Left ventricle myocardium superior (tissue), 1 donor: ENCODE measurements at regions not wholly inside any gene's neighbourhood (a gene's known extent, or its start where the extent isn't known, plus 50 kb on each side); places are given as distances from the start of the nearest gene placed in this dataset.

ENCODE experiments used
- ATAC-seq: fragments of 200-7000 bp; cut with Tn5 transposase; one replicate; pipeline ENCODE4 v1.9.1; 2020; ENCODE audit warnings: mild to moderate bottlenecking, moderate library complexity
- DNase-seq: peaks from one replicate; pipeline ENCODE4 v3.0.0-alpha.2; 2020
- intact Hi-C: fragments of 100-400 bp; cut with micrococcal nuclease; formaldehyde crosslinking; loops from one replicate; pipeline ENCODE4 v1.11.0; 2022
- donor health status: DM: no; HTN: yes; CAD: no; lungs with severe emphysema.

DNA sequence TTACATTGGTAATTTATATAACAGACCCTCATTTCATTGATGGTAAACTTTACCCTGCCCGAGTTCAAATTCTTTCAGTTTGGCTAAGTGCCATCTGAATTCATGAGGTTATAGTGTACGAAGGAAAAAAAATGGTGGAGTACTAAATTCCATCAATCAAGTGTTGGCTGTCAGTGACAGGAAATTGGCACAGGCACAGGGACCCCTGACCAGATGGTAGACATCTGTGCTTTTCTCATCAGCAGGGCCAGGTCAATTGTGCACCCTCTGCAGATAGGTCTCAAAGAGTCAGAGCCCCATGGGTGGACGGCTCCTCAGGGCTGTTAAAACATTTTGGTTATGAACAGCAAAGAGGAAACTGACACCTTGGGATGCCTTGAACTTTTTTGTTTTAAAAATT, 439.2 kb downstream of the SETBP1 start:
- DNase-seq (no peak), ATAC-seq (no peak)
- intact Hi-C loops: no loop called here

DNA sequence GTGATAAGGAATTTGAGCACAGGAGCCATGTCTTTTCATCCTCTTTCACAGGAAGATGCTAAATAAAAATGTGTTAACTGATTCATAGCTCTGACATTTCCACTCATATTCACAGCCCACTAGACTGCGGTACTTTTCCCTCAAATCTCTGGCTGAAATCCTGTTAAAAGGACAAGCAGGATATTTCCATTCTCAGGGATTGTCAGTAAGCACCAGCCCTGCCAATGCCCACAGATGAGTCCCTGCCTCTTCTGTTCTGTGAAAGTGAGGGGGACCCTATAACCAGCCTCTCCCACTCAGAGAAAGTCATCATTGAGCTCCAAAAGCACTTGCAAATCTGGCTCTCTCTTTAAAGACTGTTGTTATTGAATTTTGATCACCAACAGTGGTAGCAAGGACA, 440.5 kb downstream of the SETBP1 start:
- DNase-seq (no peak), ATAC-seq (no peak)
- intact Hi-C loops: no loop called here

DNA sequence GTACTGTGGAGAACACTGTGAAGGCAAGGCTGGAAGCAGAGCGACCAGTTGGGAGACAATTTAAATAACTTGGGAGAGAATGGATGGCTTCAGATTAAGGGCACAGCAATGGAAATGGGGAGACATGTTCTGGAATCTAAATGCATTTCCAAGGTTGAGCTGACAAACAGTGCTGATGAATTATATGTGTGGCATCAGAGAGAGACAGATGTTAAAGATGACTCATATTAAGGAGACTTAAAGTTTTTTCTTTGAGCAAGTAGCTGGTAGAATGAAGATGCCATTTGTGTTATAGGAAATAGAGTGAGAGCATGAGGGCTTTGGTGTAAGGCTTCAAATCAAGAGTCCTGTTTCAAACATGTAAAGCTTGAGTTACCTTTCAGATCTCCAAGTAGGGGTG, 441.8 kb downstream of the SETBP1 start:
- no peak for DNase-seq
- intact Hi-C loops: no loop called here
- no peak for ATAC-seq

DNA sequence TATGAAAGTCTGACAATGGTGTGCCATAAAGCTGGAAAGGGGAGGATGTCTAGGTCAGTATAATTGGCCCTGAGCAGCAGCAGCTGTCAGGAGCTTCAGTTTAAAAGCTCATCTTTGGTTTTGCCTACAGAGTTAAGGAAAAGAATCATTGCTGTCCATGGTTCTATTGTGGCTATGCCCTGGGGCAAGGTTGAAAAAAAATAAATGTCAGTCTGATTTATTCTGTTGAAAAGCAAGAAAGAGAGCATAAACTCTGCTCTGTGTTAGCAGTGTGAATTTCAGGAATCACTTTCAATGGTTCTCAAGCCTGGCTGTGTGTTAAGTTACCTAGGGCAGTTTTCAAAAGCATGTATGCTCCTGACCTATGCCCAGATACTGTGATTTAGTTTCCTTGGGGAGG, 446.7 kb downstream of the SETBP1 start:
- ATAC-seq: no peak

DNA sequence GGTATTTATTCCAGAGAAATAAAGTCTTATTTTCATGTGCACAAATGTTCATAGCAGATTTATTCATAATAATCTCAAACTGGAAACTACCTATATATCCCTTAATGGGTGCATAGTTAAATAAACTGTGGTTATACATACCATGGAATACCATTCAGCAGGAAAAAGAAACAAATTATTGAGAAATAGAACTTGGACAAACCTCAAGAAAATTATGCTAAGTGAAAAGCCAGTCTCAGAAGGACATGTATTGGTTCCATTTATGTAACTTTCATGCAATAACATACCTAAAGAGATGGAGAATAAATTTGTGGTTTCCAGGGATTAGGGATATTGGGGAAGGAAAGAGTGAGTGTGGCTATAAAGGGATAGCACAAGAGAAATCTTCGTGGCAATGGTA, 452.6 kb downstream of the SETBP1 start:
- no peak for ATAC-seq
- intact Hi-C loops: no loop called here
- DNase-seq: no peak

More for the DNA sequence above, 446.7 kb downstream of the SETBP1 start:
- DNase-seq: no peak
- intact Hi-C loops: no loop called here

DNA sequence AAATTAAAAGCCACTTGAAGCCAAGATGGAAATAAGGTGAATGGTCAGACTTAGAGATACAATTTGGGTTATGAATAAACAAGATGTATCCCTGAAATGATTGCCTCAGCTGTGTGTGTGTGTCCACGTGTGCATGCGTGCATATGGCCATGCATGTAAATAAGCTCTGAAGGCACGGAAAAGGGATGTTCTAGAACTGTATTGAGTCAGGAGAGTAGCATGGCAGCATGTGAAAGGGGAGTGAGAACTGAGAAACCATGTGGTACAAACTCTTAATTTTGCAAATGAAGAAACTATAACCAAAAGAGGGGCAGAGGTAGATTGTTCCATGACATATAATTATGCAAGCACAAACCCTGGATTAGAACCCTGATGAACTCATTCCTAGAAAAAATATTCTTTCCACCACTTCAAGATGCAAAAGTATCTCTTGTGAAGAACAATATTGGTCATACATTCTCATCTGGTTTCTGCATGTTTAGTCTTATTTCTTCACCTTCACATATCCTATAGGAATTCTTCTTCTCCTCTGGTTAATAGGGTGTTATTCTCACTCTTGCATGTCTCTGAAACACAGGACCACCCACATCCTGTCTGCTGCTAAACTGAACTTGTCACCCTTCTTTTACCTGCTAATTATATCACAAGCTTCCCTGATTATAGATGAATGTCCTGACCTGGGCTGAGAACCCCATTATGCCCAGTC, 455.8 kb downstream of the SETBP1 start:
- ATAC-seq: no peak
- no peak for DNase-seq
- intact Hi-C loops: no loop called here

DNA sequence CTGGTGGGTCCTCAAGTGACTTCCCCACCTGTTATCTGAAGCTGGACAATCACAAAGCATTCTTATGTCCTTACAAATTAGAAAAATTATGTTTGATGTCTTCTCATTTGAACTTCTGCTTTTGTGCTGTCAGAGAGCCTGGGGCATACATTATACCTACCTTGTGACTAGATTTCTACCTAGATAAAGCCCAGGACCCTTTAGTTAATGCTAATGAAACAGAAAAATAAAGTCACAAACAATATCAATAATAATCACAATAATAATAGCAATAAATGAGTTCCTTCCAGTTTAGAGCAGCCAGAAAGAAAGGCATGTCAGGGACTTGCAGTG, 456.4 kb downstream of the SETBP1 start:
- intact Hi-C loops: no loop called here
- no peak for ATAC-seq
- DNase-seq: no peak

DNA sequence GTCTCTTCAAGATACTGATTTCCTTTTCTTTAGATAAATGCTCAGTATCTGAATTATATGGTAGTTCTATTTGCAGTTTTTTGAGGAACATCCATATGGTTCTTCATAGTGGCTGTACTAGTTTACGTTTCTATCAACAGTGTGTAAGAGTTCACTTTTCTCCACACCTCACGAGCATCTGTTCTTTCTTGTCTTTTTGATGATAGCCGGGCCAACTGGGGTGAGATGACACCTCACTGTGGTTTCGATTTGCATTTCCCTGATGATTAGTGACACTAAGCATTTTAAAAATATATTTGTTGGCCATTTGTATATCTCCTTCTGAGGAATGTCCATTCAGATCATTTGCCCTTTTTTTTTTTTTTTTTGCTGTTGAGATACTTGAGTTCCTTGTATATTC, 458.8 kb downstream of the SETBP1 start:
- intact Hi-C loops: no loop called here
- ATAC-seq (no peak), DNase-seq (no peak)

DNA sequence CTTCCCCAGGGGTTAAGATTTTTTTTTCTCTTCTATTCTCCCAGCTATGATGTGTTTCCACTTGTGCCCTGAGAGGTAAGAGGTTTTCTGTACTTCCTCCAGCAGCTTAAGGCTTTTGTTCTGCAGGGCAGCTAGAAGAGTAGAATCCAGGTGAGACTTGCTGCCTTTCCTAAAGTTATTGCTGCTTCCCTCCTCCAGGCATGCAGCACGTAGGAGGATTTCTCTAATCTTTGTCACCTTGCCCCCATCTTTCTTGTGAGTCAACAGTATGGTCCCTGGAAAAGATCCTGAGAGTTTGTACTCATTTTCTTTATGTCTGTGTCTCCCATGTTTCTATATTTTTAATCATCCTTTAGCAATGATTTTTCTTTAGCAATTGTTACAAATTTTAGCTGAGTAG, 462.2 kb downstream of the SETBP1 start:
- no peak for DNase-seq
- intact Hi-C loops: no loop called here
- ATAC-seq: no peak

DNA sequence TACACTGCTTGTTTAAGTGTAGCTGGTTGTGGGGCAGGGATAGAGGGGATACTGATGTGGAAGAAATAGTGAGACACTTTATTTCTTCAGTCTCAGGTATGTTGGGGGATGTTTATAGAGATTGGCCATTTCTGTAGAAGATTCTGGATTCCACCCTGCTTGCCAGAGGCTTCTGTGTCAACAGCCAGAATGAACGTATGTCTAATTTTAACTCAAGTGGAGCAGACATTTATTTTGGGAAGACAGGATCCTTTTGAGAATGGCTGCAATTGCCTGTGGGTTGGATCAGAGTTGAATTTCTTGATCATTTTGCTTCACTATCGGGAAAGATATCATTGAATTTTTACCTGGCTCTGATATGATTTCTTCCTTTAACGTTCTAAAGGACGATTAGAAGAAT, 465.6 kb upstream of the SLC14A2 start:
- ATAC-seq: peak; percentile 38
- intact Hi-C loops: no loop called here
- DNase-seq: no peak

DNA sequence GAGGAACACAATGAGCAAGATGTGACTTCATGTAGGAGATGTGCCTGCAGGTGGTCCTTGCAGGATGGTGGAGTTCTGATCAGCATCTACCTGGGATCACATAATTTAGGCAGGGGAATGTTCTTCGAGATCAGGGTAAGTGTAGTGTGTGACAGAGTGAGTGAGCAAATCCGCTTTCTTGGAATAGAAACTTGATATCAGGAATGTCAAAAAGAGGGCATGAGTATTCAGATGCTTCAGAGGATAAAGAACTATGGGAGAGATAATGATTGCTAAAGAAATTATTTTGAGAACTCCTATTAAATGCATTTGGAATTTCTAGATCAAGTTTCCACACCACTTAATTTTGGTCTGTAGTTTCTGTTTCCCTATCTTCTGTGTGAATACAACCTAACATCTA, 463.6 kb upstream of the SLC14A2 start:
- ATAC-seq: no peak
- intact Hi-C loops: no loop called here
- no peak for DNase-seq

DNA sequence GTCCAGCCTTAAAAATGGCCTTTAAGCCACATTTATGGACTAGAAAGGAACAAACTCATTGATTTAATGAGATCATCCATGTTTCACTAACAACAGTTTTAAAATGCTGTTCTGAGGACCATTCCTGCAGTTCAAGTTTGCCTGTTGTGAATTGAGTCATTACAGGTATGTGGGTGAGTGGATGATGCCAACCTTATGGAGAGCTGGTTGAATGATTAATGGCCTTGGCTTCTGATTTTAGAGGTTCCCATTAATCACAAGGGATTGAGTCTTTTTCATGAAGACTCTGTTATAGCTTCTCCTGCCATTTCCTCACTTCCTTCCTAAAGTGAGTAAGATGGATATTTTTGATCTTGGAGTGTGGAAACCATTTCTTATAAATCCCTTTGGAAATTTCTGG, 459.8 kb upstream of the SLC14A2 start:
- DNase-seq (no peak), ATAC-seq (no peak)
- intact Hi-C loops: no loop called here

DNA sequence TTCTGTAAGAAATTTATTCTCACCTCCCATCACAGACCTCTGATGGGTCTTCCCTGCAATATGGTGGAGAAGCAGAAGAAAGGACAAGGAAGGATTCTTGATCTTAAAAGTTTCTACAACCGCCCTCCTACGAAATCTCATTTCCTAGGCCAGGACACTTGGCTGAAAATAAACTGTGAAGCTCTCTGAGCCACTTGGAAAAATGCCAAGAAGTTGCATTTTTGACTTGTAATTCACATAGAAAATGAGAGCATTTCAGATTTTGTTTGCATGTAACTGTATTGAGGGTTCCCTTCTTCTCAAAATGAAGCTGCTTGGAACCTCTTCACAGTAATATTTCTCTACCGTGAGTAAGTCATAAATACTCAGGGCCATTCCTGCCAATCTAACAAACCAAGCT, 458.3 kb upstream of the SLC14A2 start:
- ATAC-seq: no peak
- intact Hi-C loops: no loop called here
- no peak for DNase-seq

DNA sequence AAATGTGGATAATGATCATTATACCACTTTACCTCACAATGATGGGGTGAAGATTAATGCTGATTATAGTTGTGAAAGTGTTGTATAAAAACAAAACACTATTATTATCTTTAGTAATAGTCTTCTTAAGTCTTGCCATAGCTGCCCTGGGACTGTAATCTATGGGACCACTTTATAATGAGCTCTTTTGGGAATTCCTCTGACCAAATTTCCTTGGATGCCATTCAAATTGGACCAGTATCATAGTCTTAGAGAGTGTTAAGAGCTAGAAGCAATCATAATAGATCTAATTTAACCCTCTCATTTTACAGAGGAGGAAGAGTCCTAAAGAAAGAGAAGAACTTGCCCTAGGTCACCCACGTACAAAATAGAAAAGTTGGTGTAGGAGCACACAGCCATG, 457.7 kb upstream of the SLC14A2 start:
- no peak for ATAC-seq
- intact Hi-C loops: no loop called here

DNA sequence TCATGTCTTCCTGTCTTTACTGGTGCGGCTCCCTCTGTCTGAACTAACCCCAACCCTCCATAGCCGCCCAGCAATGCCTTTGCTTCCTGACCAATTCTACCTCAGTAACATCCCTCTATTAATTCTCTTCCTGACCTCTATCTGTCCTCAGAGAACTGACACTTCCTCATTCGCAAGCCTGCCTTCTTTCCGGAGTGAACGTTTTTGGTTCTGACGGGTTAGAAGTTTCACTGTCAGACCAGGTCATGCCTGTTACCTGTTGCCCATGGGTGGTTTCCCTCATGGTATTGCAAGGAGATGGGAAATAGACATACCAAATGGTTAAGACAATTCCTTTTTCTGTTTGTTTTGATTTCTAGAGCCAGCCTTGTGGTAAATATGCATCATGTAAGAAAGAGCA, 453.4 kb upstream of the SLC14A2 start:
- intact Hi-C loops: no loop called here

More for the DNA sequence above, 457.7 kb upstream of the SLC14A2 start:
- DNase-seq: no peak

DNA sequence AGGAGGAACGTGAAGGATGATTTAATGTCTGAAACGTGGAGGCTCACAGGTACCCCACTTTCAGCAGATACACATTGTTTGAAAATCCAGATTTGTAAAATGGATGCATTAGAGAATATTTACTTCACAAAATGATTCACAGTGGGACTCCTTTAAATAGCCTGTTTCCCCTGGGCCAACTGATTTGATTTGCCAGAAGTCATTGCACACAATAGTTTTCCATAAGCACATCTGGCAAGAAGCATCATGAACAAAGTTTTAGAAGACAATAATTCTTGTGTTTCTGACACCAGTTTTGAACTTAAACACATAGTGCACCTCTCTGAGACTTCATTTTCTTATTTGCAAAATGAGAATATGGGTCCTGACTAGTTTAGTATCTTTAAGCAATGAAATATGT, 451.4 kb upstream of the SLC14A2 start:
- intact Hi-C loops: no loop called here
- DNase-seq (no peak), ATAC-seq (no peak)

More for the DNA sequence above, 453.4 kb upstream of the SLC14A2 start:
- ATAC-seq: no peak
- no peak for DNase-seq

DNA sequence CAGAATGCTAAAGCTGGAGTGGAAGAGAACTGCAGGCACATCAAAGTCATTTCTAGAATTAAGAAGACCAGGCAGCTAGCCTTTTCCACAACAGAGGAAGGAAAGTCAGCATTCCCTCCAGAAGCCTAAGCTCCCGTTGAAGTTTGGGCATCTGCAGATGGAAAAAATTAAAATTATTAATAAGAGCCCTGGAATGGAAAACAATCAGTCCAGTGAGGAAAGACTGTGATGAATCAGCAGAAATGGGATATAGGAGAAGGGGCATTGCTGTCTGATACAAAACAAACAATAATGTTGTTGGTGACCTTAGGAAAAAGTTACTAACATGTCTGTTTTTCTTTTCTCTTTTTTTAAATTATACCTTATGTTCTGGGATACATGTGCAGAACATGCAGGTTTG, 450.7 kb upstream of the SLC14A2 start:
- ATAC-seq: no peak
- intact Hi-C loops: no loop called here
- DNase-seq: no peak

DNA sequence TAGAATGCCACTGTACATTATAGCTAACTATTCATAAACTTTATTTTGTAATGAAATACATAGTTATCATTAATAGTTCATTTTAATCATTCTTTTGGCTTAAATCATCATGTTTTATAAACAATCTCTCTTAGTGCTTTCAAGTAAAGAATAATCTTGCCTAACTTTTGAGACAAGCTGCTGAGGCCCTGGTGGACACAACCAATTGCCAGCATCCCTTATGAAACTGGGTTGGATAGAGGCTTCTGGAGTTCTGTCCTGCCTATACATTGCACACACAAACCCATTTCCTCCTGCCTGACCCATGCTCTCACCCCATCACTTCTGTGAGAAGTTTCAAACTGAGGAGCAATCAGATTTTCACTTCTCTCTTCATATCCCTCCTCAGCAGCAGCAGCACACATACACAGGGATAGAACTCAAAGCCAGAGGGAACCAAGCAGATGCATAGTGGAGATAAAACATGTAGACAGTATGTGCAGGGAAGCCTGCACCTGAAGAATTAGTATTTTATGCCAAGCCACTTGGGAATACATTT, 450.0 kb upstream of the SLC14A2 start:
- ATAC-seq (no peak), DNase-seq (no peak)
- intact Hi-C loops: no loop called here

DNA sequence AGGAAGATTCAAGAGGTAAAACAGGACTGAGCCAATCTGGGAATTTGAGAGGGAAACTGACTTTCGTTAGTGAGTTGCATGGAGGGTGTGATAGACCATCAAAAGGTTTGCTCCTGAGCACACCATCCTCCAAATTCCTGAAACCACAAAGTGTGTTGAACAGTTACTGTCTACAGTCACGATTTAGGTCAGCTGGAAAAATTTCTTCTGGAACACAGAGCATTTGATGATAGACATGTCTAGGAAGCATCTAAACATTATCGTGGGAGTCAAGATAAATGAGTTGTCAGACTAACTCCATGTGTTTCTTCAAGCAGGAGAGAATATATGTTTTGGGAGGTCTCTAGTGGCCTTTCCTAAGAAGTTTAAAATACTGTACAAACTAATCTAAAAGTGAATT, 449.4 kb upstream of the SLC14A2 start:
- intact Hi-C loops: no loop called here
- no peak for DNase-seq
- no peak for ATAC-seq

DNA sequence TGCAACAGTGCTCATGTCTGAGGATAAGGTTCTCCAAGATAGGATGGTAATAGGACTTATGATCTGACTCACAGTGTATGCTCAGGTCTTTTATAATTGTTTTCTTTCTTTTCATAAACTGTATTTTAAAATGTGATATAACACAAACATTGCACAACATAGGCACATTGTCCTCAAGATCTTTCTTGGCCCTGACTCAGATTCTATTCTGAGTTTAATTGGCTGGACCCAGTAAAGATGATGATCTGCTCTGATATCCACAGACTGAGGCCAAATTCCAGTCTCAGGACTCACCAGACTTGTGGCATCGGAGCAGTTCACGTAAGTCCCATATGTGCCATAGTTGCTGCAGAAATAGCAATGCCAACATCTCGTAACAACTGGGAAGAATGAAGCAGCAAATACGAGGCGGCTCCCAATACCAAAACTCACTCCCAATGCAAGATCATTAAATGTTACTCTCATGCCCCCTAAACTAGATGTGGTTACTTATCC, 448.9 kb upstream of the SLC14A2 start:
- intact Hi-C loops: no loop called here
- no peak for ATAC-seq
- DNase-seq: no peak

DNA sequence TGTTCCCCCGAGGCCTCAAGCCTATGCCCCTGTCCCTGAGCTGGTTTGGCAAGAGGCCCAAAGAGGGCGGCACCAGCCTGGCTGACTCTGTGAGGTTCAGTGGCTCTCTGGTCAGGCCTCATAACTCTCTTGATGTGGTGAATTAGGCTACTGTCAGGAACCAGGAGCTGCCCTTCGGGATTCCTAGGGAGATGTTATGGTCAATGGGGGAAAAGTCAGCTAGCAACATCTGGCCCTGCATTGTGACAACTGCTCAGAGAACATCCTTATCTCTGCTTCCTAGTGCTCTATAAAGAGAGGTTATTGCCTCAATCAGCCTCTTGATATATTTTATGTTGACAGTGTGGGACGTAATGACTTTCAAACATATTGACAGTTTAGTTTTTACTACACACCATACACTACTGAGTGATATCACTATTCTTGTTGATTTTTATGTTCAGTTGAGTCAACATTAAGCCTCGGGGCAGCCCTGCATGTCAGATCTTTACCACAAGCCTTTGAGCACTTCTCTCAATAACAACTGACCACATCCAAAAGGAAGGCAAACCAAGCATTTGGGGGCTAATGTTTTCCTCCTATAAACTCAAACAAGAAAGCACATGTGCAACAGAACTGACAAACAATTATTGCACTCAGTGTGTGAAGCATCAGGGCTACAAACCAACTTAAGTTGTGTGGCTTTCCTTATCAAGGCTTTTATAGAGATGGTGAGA, 448.3 kb upstream of the SLC14A2 start:
- intact Hi-C loops: no loop called here
- DNase-seq (no peak), ATAC-seq (no peak)
